IPS-NIHi7 (cell line): ENCODE measurements at regions not wholly inside any gene's neighbourhood (a gene's known extent, or its start where the extent isn't known, plus 50 kb on each side); places are given as distances from the start of the nearest gene placed in this dataset.
A peak's percentile ranks its signal among the peaks of the same experiment; 100 is the strongest.

ENCODE experiments used
- DNase-seq: peaks from one replicate; pipeline ENCODE4 v3.0.0; 2012; ENCODE audit warnings: mixed read lengths; ENCODE audit errors: extremely low spot score

GRCh38 chr1:29828526-29829447, 592.5 kb downstream of the PTPRU start:
- no peak for DNase-seq

- no peak for DNase-seq
These were observed 591.6 kb downstream of the PTPRU start for GRCh38 chr1:29827801-29828525.

GRCh38 chr1:29827237-29827750, 591.0 kb downstream of the PTPRU start:
- DNase-seq, result no peak

- DNase-seq, result no peak
These were observed 590.3 kb downstream of the PTPRU start for GRCh38 chr1:29826646-29827045.

- DNase-seq, result no peak
These were observed 589.7 kb downstream of the PTPRU start for GRCh38 chr1:29825941-29826415.

GRCh38 chr1:29825274-29825940, 589.1 kb downstream of the PTPRU start:
- no peak for DNase-seq

GRCh38 chr1:29824511-29825273, 588.4 kb downstream of the PTPRU start:
- no peak for DNase-seq

- no peak for DNase-seq
These were observed 587.7 kb downstream of the PTPRU start for GRCh38 chr1:29824025-29824424.

- DNase-seq, result no peak
These were observed 587.2 kb downstream of the PTPRU start for GRCh38 chr1:29823561-29823960.

GRCh38 chr1:29821605-29822004, 585.3 kb downstream of the PTPRU start:
- no peak for DNase-seq

- no peak for DNase-seq
These were observed 584.1 kb downstream of the PTPRU start for GRCh38 chr1:29820401-29820800.

- no peak for DNase-seq
These were observed 576.2 kb downstream of the PTPRU start for GRCh38 chr1:29812408-29813135.

- no peak for DNase-seq
These were observed 575.5 kb downstream of the PTPRU start for GRCh38 chr1:29811727-29812407.

- peak; percentile 3 for DNase-seq
These were observed 574.9 kb downstream of the PTPRU start for GRCh38 chr1:29811247-29811646.

- DNase-seq, result peak; percentile 6
These were observed 574.1 kb downstream of the PTPRU start for GRCh38 chr1:29810121-29811120.

- DNase-seq, result peak; percentile 7
These were observed 573.3 kb downstream of the PTPRU start for GRCh38 chr1:29809446-29810120.

- peak; percentile 3 for DNase-seq
These were observed 572.0 kb downstream of the PTPRU start for GRCh38 chr1:29808141-29808995.
